Neural cell (in vitro differentiated cells): ENCODE measurements at regions not wholly inside any gene's neighbourhood (a gene's known extent, or its start where the extent isn't known, plus 50 kb on each side); places are given as distances from the start of the nearest gene placed in this dataset.

Experiments used
- EZH2 ChIP-seq: fragments of 200-600, 300-800 bp; shearing (Covaris generic), sonication (generic); IDR thresholded peaks from 2 replicates; pipeline ENCODE4 v1.6.1; 2014; ENCODE audit warnings: antibody characterized with exemption, low read length, borderline replicate concordance, mild to moderate bottlenecking; ENCODE audit not compliant: insufficient read depth, poor library complexity, severe bottlenecking
- TF ChIP-seq, protein P1 (sequence below): fragments of 450-650 bp; IDR thresholded peaks from 2 replicates; pipeline ENCODE4 v1.5.1; 2014; ENCODE audit warnings: antibody characterized with exemption, mild to moderate bottlenecking, moderate library complexity; ENCODE audit not compliant: poor library complexity, severe bottlenecking

DNA sequence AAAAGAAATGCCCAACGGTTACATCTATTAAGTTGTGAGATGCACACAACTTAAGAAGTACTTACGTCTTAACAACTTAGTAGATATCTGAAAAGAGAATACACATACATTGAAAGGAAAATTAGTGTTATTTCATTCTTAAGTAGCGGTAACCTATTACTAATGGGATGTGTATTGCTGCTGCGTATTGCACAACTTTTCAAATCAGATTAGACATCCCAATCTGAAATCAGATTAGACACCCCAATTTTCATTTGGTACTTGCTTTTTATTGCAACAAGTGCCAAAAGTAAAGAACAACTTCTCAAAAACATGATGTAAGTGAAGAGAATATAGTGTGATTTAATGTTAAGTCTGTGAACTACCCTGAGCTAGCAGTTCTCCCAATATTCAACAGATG lies 155.5 kb downstream of the DSC3 start:
- TF ChIP-seq, protein P1, sequence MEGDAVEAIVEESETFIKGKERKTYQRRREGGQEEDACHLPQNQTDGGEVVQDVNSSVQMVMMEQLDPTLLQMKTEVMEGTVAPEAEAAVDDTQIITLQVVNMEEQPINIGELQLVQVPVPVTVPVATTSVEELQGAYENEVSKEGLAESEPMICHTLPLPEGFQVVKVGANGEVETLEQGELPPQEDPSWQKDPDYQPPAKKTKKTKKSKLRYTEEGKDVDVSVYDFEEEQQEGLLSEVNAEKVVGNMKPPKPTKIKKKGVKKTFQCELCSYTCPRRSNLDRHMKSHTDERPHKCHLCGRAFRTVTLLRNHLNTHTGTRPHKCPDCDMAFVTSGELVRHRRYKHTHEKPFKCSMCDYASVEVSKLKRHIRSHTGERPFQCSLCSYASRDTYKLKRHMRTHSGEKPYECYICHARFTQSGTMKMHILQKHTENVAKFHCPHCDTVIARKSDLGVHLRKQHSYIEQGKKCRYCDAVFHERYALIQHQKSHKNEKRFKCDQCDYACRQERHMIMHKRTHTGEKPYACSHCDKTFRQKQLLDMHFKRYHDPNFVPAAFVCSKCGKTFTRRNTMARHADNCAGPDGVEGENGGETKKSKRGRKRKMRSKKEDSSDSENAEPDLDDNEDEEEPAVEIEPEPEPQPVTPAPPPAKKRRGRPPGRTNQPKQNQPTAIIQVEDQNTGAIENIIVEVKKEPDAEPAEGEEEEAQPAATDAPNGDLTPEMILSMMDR, result no peak
- no peak for TF ChIP-seq EZH2
